ENCODE measurements at regions not wholly inside any gene's neighbourhood (a gene's known extent, or its start where the extent isn't known, plus 50 kb on each side); places are given as distances from the start of the nearest gene placed in this dataset.

GRCh38 chr5:107211630-107212029, 459.1 kb downstream of the EFNA5 start:
- H3K27me3 ChIP-seq, result no peaks in the 10 kb centered on the region
- intact Hi-C loops (cut with DNase I), result loop anchor here (10.0 kb wide), 1 partner anchor 333 kb away; no protein-coding TSS in a partner anchor
- no peaks in the 10 kb centered on the region for H3K36me3 ChIP-seq
- no peaks in the 10 kb centered on the region for H3K9me3 ChIP-seq
- H3K27ac ChIP-seq, result no peak overlapping the region
- peaks cover 0 to under 1% of the 10 kb centered on the region in 2 donors for H3K4me1 ChIP-seq
- DNase-seq (ENCODE audit: low spot score in 2 of 2), result no peak
- no peak overlapping the region for H3K4me3 ChIP-seq
- TF ChIP-seq, protein P1, sequence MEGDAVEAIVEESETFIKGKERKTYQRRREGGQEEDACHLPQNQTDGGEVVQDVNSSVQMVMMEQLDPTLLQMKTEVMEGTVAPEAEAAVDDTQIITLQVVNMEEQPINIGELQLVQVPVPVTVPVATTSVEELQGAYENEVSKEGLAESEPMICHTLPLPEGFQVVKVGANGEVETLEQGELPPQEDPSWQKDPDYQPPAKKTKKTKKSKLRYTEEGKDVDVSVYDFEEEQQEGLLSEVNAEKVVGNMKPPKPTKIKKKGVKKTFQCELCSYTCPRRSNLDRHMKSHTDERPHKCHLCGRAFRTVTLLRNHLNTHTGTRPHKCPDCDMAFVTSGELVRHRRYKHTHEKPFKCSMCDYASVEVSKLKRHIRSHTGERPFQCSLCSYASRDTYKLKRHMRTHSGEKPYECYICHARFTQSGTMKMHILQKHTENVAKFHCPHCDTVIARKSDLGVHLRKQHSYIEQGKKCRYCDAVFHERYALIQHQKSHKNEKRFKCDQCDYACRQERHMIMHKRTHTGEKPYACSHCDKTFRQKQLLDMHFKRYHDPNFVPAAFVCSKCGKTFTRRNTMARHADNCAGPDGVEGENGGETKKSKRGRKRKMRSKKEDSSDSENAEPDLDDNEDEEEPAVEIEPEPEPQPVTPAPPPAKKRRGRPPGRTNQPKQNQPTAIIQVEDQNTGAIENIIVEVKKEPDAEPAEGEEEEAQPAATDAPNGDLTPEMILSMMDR (IDR thresholded peaks at IDR 0.05), result no peak

DNA sequence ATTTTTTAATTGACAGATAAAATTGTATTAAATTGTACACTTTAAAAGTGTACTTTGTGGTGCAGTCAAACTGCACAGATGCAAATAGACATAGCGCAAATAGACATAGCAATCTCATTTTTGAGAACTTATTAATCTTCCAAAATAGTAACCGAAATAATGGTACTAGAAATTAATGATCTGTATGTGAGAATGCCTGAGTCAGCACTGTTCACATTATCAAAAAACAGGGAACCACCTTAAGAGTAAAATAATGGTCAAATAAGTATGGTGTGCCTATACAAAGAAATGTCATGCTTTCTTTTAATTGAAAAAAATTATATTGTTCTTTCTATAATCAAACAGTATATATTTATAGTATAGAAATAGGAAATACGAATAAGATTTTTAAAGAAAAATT, 461.9 kb downstream of the EFNA5 start:
- TF ChIP-seq, protein P1 (IDR thresholded peaks at IDR 0.05), result no peak
- H3K9me3 ChIP-seq, result no peaks in the 10 kb centered on the region
- H3K36me3 ChIP-seq, result no peaks in the 10 kb centered on the region
- no peak overlapping the region for H3K27ac ChIP-seq
- H3K27me3 ChIP-seq, result no peaks in the 10 kb centered on the region
- intact Hi-C loops (cut with DNase I), result no loop called here
- H3K4me3 ChIP-seq, result no peak overlapping the region
- no peak for DNase-seq (ENCODE audit: low spot score in 2 of 2)
- H3K4me1 ChIP-seq, result no peaks in the 10 kb centered on the region

DNA sequence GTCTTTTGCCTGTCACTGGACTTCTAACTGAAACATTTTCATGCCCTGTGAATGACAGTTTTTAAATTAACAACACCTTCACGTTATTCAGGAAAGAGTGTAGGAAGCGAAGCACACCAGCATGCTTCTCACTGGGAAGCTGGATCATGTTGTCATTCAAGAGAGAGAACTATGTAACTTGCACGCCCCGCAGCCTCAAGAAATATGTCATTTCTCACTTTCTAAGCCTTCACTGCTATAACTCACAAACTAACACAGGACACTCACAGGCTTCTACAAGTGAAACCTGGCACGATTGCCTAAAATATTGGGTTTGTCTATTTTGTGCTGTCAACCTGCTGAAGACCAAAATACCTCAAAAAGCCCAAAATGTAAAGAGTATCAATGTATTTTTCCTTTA, 466.3 kb downstream of the EFNA5 start:
- no peak for DNase-seq (ENCODE audit: low spot score in 2 of 2)
- intact Hi-C loops (cut with DNase I), result no loop called here
- TF ChIP-seq, protein P1 (IDR thresholded peaks at IDR 0.05), result no peak
- H3K27ac ChIP-seq, result no peak overlapping the region
- no peaks in the 10 kb centered on the region for H3K36me3 ChIP-seq
- H3K27me3 ChIP-seq, result no peaks in the 10 kb centered on the region
- H3K9me3 ChIP-seq, result no peaks in the 10 kb centered on the region
- H3K4me1 ChIP-seq, result no peaks in the 10 kb centered on the region
- no peak overlapping the region for H3K4me3 ChIP-seq

- intact Hi-C loops (cut with DNase I), result no loop called here
- no peak for DNase-seq (ENCODE audit: low spot score in 2 of 2)
Measured at GRCh38 chr5:107203243-107203642, 467.5 kb downstream of the EFNA5 start.

GRCh38 chr5:107199756-107200155, 471.0 kb downstream of the EFNA5 start:
- Histone ChIP-seq H3K9me3 (no peaks in the 10 kb centered on the region), H3K4me3 (no peak overlapping the region), H3K27ac (no peak overlapping the region), H3K27me3 (no peaks in the 10 kb centered on the region), H3K4me1 (no peaks in the 10 kb centered on the region), H3K36me3 (no peaks in the 10 kb centered on the region)
- intact Hi-C loops (cut with DNase I), result no loop called here
- no peak for DNase-seq (ENCODE audit: low spot score in 2 of 2)
- TF ChIP-seq, protein P1 (IDR thresholded peaks at IDR 0.05), result no peak

More at GRCh38 chr5:107203243-107203642, 467.5 kb downstream of the EFNA5 start:
- no peaks in the 10 kb centered on the region for H3K36me3 ChIP-seq
- TF ChIP-seq, protein P1 (IDR thresholded peaks at IDR 0.05), result no peak
- H3K4me1 ChIP-seq, result no peaks in the 10 kb centered on the region
- no peaks in the 10 kb centered on the region for H3K27me3 ChIP-seq
- H3K4me3 ChIP-seq, result no peak overlapping the region
- no peaks in the 10 kb centered on the region for H3K9me3 ChIP-seq
- no peak overlapping the region for H3K27ac ChIP-seq

- Histone ChIP-seq H3K9me3 (no peaks in the 10 kb centered on the region), H3K27me3 (no peaks in the 10 kb centered on the region), H3K4me1 (no peaks in the 10 kb centered on the region), H3K4me3 (no peak overlapping the region), H3K27ac (no peak overlapping the region), H3K36me3 (no peaks in the 10 kb centered on the region)
- DNase-seq (ENCODE audit: low spot score in 2 of 2), result no peak
- TF ChIP-seq, protein P1 (IDR thresholded peaks at IDR 0.05), result no peak
- intact Hi-C loops (cut with DNase I), result no loop called here
Measured at GRCh38 chr5:107196500-107197059, 474.2 kb downstream of the EFNA5 start.

Data from ascending aorta (tissue), 2 donors.